Uterus (tissue), 2 donors: ENCODE measurements at regions not wholly inside any gene's neighbourhood (a gene's known extent, or its start where the extent isn't known, plus 50 kb on each side); places are given as distances from the start of the nearest gene placed in this dataset.

Experiments
- POLR2A ChIP-seq, 2 donors: fragments of 450-650 bp; IDR thresholded peaks; one replicate each; pipeline ENCODE4 v1.6.1; 2016; ENCODE audit warnings: antibody characterized with exemption in 2 of 2, mild to moderate bottlenecking in 1 of 2, moderate library complexity in 1 of 2
- TF ChIP-seq, protein P1 (sequence below), 4 experiments: fragments of 200-600 bp in 2 of 4; fragments of 450-650 bp in 2 of 4; sonication (generic) in 2 of 4; IDR thresholded peaks; one replicate each; pipeline ENCODE4 v1.5.1; 2016 to 2019; ENCODE audit warnings: antibody characterized with exemption in 4 of 4, mild to moderate bottlenecking in 2 of 4, moderate library complexity in 1 of 4

DNA sequence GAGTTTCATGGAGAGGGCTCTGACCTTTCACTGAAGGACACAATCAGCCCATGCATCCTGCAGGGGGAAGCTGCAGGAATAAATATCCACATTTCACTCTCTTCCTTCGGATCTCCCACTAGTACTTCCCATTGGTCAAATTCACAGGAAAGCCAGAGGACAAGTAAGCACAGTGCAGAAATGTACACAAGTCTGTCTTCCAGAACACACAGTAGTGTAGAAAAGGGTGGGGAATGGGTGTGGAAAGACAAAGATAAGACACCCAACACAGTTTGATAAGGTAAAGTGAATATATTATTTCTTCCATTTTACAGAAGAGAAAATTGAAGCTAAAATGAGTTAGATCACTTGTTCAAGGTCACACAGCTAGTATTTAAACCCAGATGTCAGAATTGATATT lies 81.1 kb upstream of the PCDH19 start:
- no peak for TF ChIP-seq POLR2A (IDR thresholded peaks at IDR 0.05)
- TF ChIP-seq, protein P1, sequence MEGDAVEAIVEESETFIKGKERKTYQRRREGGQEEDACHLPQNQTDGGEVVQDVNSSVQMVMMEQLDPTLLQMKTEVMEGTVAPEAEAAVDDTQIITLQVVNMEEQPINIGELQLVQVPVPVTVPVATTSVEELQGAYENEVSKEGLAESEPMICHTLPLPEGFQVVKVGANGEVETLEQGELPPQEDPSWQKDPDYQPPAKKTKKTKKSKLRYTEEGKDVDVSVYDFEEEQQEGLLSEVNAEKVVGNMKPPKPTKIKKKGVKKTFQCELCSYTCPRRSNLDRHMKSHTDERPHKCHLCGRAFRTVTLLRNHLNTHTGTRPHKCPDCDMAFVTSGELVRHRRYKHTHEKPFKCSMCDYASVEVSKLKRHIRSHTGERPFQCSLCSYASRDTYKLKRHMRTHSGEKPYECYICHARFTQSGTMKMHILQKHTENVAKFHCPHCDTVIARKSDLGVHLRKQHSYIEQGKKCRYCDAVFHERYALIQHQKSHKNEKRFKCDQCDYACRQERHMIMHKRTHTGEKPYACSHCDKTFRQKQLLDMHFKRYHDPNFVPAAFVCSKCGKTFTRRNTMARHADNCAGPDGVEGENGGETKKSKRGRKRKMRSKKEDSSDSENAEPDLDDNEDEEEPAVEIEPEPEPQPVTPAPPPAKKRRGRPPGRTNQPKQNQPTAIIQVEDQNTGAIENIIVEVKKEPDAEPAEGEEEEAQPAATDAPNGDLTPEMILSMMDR (IDR thresholded peaks at IDR 0.05) = no peak
